Fibroblast of skin of right biceps (primary cell): ENCODE measurements at regions not wholly inside any gene's neighbourhood (a gene's known extent, or its start where the extent isn't known, plus 50 kb on each side); places are given as distances from the start of the nearest gene placed in this dataset.
"Not testable (repeated sequence)": the region's sequence is repeated elsewhere in the genome, so short reads cannot be mapped to it uniquely, and the experiment has no call there.

Experiments used
- DNase-seq: peaks from one replicate; pipeline ENCODE4 v3.0.0-alpha.2; 2013

DNA sequence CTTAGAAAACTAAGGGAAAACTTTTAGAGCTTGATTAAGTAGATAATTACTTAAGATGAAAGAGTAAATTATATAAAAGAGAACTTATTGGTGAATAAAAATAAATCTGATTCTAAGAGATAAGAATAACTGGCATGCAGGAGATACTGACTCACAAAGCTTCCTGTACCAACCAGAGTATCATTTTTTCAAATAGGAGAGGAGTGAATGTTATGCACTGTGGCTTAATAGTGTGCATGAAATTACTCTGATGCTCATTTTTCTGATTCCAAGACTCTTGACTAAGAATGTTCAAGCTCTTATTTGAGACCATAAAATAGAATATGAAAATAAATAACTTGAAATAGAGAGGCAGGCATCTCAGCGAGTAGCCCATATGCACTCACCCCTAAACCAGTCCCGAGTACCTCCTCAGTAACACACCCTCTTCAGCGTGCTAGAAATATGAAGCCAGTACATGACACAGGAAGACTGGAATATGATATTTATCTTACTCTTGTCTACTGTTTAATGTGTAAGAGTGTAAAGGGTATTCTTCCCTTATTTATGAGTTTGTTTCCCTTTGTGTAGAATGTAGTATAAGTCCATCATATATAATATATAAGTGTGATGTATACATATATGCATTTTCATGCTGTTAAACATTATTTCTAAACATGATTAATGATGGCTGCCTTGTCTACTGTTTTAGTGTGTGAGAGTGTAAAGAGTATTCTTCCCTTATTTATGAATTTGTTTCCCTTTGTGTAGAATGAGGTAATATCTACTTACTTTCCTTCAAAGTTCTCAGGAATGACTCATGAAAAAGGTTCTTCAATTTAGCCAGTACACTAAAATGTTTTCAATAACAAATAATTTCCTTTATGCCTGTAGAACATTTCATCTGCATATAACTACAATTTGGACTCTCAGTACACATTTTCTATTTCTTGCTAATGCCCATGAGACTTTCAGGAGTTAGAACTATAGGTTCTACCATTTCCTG lies 99.2 kb upstream of the PALMD start:
- DNase-seq = peak; percentile 16

DNA sequence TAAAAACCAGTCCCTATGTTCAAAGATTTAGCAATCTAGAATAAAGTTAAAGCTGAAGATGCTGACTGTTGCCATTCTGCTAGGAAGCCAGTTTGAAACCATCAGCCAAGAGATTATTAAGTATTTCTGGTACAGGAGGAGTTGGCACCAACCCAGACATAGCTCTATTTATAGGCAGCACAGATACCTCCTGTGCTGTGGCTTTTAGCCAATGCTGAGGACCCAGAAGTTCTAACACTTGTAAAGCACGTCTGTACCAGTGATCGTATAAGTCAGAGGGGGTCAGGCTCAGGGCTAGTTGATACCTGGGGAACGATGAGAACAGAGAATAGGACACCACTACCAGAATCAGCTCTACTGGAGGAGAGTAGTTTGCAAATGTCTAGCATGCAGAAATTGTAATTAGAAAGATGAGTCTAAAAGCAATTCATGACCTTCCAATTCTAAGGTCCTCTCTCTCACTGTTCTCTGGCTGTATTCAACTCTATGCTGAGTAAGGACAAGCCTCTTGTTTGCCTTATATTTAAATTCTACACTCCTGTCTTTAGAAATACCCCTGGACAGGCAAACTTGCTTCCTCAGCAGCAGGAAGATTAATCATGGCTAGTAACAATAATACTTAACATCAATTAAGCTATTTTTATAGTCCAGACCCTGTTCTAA lies 96.8 kb upstream of the PALMD start:
- peak; percentile 72 for DNase-seq

DNA sequence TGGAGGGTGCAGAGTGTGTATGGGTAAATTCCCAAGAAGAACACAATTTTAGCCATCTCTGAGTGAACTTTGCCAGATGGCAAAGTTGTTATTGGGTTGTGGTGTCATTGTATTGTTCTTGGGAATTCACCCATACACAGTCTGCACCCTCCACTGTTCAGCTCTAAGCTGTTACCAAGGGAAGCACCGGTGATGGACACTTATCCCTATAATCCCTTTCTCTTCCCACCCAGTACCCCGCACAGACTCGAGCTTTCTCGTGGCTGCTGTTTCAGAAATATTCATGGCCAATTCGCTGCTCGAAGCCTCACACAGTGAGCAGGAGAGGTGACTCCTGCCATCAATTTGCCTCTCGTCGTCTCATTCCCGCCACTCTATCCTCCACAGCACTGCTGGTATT lies 95.7 kb upstream of the PALMD start:
- no peak for DNase-seq

DNA sequence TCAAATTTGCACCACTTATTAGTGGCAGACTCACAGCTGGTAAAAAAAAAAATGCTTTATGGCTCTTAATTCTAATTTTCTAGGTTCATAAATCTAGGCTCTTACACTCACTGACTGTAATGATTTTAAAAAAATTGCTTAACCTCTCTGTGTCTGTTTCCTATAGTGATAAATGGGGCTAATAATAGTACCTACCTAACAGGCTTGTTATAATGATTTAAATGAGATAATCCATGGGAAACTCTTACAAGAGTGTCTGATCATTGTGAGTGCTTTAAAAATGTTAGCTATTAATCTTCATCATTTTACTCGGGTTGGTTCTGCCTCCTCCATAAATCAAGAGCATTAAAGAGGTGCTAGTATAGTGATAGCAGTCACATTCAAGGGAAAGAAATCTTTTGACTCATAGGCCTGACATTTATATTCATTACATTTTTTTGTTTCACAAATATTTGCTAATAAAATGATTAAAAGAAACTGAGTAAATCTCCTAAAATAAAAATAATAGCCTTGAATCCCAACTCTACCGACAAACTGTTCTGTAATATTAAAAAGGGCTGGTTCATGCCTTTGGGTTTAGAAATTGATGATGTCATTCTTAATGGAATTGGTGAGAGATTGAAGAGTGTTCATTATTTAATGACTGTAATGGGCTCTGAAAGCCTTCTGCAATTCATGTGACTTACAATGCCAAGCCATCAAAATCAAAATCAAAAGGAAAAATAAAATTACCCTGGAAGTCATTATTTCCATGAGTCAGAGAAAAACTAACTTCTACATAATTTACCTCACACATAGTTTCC lies 93.9 kb upstream of the PALMD start:
- peak; percentile 36 for DNase-seq

DNA sequence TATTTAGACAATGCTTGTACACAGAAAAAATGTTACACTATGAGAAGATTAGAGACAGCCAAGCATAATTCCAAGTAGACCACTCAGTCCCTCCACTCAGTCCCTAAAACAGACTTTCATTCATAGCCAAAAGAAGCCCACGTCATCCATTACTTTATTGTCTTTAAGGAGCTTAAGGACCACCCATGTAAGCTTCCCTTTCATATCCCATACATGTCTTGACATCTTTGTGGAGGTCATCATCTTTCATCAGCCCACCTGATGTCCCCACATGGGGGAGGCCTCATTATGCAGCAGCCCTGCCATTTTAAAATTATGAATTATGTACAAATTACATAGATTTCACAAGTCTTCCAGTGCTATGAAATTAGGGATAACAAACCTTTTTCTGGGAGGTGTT lies 92.6 kb upstream of the PALMD start:
- DNase-seq = no peak

DNA sequence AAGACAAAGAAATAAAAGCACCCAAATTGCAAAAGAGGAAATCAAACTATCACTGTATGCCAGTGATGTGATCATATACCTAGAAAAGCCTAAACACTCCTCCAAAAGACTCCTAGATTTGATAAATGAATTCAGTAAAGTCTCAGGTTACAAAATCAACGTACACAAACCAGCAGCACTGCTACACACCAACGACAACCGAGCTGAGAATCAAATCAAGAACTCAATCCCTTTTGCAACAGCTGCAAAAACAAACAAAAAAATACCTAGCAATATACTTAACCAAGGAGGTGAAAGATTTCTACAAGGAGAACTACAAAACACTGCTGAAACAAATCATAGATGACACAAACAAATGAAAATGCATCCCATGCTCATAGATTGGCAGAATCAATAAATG lies 92.1 kb upstream of the PALMD start:
- DNase-seq = not testable (repeated sequence)

DNA sequence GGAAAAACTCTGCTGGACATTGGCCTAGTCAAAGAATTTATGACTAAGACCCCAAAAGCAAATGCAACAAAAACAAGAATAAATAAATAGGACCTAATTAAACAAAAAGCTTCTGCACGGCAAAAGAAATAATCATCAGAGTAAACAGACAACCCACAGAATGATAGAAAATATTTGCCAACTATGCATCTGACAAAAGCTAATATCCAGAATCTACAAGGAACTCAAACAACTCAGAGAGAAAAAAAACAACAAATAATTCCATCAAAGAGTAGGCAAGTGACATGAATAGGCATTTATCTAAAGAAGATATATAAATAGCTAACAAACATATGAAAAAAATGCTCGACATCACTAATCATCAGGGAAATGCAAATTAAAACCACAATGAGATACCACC lies 91.2 kb upstream of the PALMD start:
- DNase-seq = no peak

DNA sequence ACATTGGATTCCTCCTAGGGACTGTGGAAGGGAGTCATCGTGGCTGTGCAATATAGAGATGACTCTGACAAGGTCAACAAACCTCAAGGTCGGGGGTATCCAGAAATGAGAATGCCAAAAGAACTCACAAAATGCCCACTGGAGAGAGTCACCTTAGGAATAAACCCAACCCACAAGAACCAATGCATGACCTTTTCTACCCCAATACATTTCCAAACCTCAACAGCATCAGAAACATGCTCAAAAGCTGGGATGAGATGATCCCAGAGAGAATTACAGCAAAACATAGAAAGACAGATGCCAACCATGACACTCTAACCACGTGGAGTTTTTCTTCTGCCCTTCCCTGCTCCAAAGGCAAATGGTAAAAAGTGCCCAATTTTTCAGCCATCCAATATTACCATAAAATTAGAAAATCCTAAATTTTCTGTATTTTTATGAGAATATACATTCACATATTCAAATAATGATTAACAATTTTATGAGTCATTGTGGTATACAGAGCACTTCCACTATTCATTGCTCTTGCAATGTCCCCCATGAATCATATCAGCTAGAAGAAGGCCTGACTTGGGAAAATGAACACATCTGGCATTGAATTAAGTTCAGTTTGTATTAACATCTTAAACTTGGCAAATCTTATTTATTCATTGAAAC lies 88.2 kb upstream of the PALMD start:
- peak; percentile 92 for DNase-seq

DNA sequence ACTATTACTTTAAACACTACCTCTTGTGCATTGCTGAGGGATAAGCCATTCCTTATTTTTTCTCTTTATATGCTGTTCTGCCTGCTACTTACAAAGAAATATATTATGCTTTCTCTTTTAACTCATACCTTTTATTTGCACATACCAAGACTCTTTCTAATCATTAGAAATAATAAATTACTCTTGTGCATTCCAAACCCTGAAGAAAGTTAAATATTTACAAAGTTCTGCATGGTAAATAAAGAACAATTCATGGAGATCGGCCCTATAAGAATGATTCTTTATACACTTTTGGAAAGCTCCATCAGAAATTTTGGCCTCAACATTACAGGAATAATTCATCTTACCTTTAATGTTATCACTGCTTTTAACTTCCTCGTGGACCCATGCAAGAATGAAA lies 86.7 kb upstream of the PALMD start:
- no peak for DNase-seq

DNA sequence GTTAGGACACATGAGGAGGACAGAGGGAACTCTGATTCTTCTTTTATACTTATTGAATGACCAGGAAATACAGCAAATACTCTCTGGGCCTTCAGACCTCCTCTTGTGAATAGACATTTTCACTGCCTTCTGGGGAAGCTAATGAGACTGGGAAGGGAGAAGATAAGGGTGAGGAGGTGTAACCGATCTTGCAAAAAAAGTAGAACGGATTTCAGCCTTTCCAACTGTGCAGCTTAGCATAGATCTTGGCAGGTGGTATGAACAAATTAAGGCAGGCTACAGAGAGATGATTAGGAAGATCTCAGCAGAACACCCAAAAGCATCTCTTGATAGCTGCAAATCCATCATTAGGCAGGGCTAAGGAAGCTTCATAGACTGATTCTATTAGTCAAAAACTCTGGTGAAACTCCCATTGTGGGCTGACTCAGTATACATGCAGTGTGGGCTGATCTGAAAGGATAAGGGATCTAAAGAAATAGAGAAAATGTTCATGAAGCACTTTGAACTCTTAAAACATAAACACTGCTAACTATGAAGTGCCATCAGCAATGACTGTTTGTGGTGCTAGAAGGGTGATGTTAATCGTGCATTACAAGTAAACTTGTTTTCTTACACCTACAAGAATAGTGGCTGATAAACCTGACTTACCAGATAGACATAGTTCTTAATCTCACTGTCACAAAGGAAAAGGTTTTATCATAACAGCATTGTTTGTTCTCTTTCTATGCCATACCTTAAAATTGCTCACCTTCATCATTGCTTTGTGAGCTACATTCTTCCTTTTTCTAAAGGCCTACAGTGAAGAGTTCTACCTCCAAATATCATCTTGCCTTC lies 85.5 kb upstream of the PALMD start:
- DNase-seq = no peak

DNA sequence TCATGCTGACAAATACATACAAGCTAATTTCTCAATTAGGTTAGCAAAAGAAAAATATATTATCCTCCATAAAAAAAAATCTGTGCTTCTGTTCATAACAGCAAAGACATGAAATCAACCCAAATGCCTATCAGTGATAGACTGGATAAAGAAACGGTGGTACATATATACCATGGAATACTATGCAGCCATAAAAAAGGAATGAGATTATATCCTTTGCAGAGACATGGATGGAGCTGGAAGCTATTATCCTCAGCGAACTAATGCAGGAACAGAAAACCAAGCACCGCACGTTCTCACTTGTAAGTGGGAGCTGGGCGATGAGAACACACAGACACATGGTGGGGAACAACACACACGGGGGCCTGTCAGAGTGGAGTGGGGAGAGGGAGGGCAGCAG lies 84.0 kb upstream of the PALMD start:
- DNase-seq = no peak

DNA sequence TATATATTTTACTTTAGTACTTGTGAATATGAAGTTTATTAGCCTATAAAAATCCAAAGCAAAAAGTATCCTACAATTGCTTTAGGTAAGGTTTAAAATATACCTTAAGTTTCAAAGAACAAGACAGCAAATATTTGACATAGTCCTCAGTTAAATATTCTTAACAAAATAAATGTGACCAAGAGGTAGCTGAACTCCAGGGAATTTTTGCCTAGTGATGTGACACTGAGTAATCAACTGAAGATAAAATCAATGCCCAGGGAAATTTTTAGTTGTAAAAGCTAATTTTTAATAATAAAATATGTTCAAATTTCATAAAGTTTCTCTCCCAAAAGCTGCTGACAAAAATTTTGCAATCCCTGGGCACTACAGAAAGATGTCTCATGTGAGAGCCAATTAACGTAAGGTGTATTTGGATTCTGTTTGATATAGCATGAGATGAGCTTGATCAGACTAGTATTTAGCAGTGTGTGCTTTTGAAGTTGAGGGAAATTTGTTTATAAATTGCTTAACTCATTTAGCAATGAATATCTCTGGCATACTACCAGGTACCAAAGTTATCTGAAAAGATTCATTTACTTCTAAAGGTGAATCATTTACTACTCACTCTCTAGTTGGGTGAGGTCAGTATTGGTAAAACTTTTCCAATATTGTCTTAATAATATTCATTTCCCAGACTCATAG lies 80.2 kb upstream of the PALMD start:
- DNase-seq = no peak

DNA sequence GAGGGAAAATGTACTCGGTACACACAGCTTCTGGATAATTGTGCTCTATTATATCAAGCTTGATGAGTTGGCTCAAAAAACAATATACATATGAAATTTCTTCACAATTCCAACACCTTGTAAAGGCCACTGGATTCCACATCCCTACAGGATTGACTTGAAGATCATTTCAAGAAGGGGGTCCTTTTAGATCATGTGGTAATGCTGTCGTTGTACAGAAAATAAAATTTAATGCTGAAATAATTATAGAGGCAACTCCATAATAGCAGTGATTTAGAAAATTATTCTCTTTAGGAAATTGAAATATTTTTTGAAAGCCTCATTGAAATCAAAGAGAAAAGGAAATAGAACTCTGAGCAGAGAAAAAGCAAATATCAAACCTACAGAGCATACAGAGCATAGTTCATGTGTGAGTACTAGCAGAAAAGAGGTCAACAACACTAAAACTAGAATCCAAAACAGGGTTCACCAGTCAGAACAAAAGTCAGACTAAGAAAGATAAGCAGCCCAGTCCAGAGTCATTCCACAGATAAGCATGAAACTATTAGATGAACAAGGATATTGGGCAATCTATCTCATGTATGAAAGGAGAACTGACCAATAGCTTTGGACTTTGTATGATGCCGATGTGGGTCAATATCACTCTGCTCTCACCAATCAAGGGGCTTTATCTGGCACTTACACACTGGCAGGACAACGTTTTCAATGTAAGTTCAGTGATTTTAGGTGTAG lies 79.5 kb upstream of the PALMD start:
- DNase-seq = no peak

DNA sequence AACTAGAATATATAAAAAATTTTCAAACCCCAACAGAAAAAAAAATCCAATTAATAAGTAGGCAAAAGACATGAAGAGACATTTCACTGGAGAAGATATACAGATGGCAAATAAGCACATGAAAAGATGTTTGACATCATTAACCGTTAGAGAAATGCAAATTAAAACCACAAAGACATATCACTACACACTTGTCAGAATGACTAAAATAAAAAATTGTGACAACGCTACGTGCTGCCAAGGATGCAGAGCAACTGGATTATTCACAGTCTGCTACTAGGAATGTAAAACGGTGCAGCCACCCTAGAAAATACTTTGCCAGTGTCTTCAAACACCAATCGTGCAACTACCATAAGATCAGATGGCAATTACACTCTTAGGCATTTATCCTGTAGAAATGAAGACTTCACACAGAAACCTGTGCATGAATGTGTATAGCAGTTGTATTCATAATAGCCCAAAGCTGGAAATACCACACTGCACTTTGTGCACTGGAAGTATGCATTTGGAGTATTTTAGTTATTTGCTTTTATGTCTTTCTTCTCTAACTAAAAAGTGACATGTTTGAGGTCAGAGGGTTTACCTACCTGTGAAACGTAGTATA lies 75.3 kb upstream of the PALMD start:
- peak; percentile 64 for DNase-seq

DNA sequence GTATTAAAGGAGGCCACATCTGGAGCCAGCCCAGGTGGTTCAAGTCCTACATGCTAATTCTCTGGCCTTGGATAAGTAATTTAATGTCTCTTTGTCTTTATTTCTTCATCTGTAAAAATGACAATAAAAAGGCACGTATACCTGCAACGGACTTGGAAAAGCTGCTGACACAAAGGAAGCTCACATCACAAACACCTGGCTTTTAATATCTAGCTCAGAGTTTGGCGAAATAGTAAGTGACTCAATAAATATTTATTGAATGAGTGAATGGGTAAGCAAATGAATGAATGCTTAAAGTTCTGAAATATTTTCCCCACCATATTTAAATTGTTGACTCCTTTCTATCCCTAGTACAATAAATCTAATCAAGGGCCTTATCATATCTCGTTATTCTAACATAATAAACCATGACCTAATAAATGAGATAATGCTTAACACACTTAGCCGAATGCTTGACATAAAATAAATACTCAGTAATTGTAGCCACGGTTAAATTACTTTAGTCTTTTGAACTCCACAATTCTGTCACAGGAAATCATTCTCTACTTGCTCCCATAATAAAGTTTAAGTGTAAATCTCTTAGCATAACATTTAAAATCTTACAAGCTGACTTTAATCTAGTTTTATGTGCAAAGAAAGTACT lies 74.7 kb upstream of the PALMD start:
- DNase-seq = no peak

DNA sequence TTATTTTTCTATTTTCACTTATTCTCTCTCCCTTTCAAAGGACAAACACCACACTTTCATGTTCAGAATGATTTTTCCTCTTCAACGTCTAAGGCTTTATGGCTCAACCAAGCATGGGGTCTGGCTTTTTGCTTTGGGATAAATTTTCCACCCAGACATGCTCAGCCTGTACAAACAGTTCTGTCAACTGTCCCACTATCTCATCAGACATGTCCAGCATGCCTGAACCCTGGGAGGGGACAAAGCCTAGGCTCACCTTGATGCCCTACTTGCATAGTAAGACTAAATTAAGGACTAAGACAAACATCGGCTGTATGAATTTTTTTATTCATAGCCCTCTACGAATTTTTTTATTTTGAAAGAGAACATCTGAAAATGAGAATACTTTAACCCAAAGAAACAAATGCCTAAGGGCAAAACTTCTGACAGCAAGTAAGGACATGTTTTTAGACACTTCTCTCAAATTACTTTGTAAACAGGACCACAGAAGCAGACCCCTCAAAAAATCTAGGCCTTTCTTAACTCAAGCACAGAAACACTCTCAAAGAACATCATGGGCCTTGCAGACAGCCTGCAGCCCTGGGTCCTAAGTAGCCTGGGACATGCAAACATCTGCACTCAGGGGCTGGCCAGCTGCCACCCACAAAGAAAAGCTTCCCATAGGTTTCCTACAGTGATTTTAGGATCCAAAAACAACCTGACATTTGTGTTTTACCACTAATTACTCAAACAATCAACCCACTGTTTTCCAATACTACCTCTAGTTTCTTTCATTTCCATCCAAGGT lies 72.3 kb upstream of the PALMD start:
- DNase-seq = no peak

DNA sequence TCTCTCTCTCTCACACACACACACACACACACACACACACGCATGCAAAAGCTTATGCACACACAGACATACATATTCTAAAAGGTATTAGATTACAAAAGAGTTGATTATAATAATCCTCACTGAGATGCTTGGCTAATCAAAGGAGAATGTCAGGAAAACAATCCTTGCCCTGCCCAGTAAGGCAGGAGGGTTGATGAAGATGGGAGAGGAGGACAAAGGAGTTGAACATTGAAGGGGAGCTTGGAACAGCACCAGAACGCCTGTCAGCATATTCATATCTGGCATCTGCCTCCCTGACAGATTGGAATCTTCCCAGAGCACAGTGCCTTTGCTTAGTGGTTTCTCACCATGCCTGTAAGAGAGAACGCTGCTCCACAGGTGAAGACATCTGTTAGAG lies 68.6 kb upstream of the PALMD start:
- DNase-seq = no peak

DNA sequence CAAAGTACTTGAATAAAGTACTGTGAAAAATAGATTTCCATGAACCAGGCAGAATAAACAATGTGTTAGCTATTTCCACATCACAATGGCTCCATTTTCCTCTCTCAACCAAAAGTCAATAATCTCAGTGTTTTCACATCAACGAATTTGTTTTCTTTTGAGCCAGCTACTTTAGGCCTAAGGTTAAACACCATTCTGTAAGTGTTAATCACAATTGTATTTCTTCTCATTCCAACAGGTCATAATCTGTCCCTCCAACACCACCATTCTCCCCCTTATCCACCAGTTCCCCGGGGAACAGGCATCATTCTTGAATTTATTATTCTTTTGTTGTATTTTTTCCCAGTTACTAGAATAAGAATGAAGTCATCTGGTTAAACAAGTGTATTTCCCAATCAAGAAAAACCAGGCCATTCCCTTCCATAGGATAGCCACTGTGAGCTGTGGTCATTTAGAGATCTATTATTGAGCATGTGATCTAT lies 66.2 kb upstream of the PALMD start:
- no peak for DNase-seq

DNA sequence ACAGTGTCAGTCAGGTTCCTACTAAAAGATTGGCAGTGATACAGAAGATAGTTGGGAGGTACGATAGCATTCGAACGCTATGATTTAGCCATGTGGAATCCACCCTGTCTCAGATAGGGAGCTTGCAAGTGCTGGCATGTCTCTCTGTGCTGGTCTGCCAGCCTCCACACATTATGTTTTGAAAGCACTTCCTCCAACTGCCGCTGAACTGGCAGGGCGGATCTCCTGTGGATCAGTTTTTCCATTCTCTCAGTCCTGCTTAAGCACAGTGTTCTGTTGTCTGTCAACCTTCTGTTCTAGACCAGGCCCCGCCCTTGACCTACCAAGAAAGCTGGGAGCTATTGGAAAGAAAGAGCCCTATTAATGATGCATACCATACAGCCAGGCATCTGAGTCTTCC lies 65.5 kb upstream of the PALMD start:
- DNase-seq = no peak
